ENCODE measurements at regions not wholly inside any gene's neighbourhood (a gene's known extent, or its start where the extent isn't known, plus 50 kb on each side); places are given as distances from the start of the nearest gene placed in this dataset.

GRCh38 chrX:69243276-69243675, 78.0 kb upstream of the PJA1 start:
- no peak for TF ChIP-seq REST (IDR thresholded peaks at IDR 0.05; ENCODE audit: low read depth)
- TF ChIP-seq FOXM1 (IDR thresholded peaks at IDR 0.05; ENCODE audit: borderline replicate concordance, low read depth): no peak
- no peak for TF ChIP-seq MAX (IDR thresholded peaks at IDR 0.05)
- TF ChIP-seq EGR1 (IDR thresholded peaks at IDR 0.05): no peak
- TF ChIP-seq TAF1 (IDR thresholded peaks at IDR 0.05; ENCODE audit: low read depth): no peak
- no peak for TF ChIP-seq YY1 (IDR thresholded peaks at IDR 0.05; ENCODE audit: low read depth)
- no peak for TF ChIP-seq TCF12 (IDR thresholded peaks at IDR 0.05; ENCODE audit: low read depth)
- no peak for TF ChIP-seq CEBPB (IDR thresholded peaks at IDR 0.05)
- no peak for TF ChIP-seq CREB1 (IDR thresholded peaks at IDR 0.05; ENCODE audit: low read depth)
- TF ChIP-seq USF1 (IDR thresholded peaks at IDR 0.05): no peak
- no peak for TF ChIP-seq ZBTB7A (IDR thresholded peaks at IDR 0.05; ENCODE audit: low read depth)
- TF ChIP-seq TEAD4 (IDR thresholded peaks at IDR 0.05): no peak
- no peak for TF ChIP-seq NFIC (IDR thresholded peaks at IDR 0.05)
- TF ChIP-seq RAD21 (IDR thresholded peaks at IDR 0.05; ENCODE audit: low read depth): no peak
- no peak for TF ChIP-seq EP300 (IDR thresholded peaks at IDR 0.05; ENCODE audit: borderline replicate concordance)

GRCh38 chrX:69238887-69239231, 73.6 kb upstream of the PJA1 start:
- no peak for TF ChIP-seq ZBTB7A (IDR thresholded peaks at IDR 0.05; ENCODE audit: low read depth)

- TF ChIP-seq EP300 (IDR thresholded peaks at IDR 0.05; ENCODE audit: borderline replicate concordance) (no peak), MAX (IDR thresholded peaks at IDR 0.05) (no peak), CREB1 (IDR thresholded peaks at IDR 0.05; ENCODE audit: low read depth) (no peak), TEAD4 (IDR thresholded peaks at IDR 0.05) (no peak), REST (IDR thresholded peaks at IDR 0.05; ENCODE audit: low read depth) (no peak), FOXM1 (IDR thresholded peaks at IDR 0.05; ENCODE audit: borderline replicate concordance, low read depth) (no peak), ZBTB7A (IDR thresholded peaks at IDR 0.05; ENCODE audit: low read depth) (no peak)
Measured at GRCh38 chrX:69238114-69238886, 73.0 kb upstream of the PJA1 start.

GRCh38 chrX:69237236-69237635, 72.0 kb upstream of the PJA1 start:
- TF ChIP-seq ZBTB7A (IDR thresholded peaks at IDR 0.05; ENCODE audit: low read depth): no peak
- TF ChIP-seq MAX (IDR thresholded peaks at IDR 0.05): no peak
- TF ChIP-seq CREB1 (IDR thresholded peaks at IDR 0.05; ENCODE audit: low read depth): no peak
- TF ChIP-seq TEAD4 (IDR thresholded peaks at IDR 0.05): no peak
- TF ChIP-seq NFIC (IDR thresholded peaks at IDR 0.05): no peak
- TF ChIP-seq YY1 (IDR thresholded peaks at IDR 0.05; ENCODE audit: low read depth): no peak
- no peak for TF ChIP-seq RAD21 (IDR thresholded peaks at IDR 0.05; ENCODE audit: low read depth)
- no peak for TF ChIP-seq USF1 (IDR thresholded peaks at IDR 0.05)

GRCh38 chrX:69236641-69237040, 71.4 kb upstream of the PJA1 start:
- no peak for TF ChIP-seq USF1 (IDR thresholded peaks at IDR 0.05)
- no peak for TF ChIP-seq EGR1 (IDR thresholded peaks at IDR 0.05)
- TF ChIP-seq EP300 (IDR thresholded peaks at IDR 0.05; ENCODE audit: borderline replicate concordance): no peak
- no peak for TF ChIP-seq TAF1 (IDR thresholded peaks at IDR 0.05; ENCODE audit: low read depth)
- no peak for TF ChIP-seq CREB1 (IDR thresholded peaks at IDR 0.05; ENCODE audit: low read depth)
- TF ChIP-seq TEAD4 (IDR thresholded peaks at IDR 0.05): no peak
- TF ChIP-seq NFIC (IDR thresholded peaks at IDR 0.05): no peak
- TF ChIP-seq FOXM1 (IDR thresholded peaks at IDR 0.05; ENCODE audit: borderline replicate concordance, low read depth): no peak
- TF ChIP-seq TCF12 (IDR thresholded peaks at IDR 0.05; ENCODE audit: low read depth): no peak
- no peak for TF ChIP-seq MAX (IDR thresholded peaks at IDR 0.05)
- no peak for TF ChIP-seq REST (IDR thresholded peaks at IDR 0.05; ENCODE audit: low read depth)
- no peak for TF ChIP-seq YY1 (IDR thresholded peaks at IDR 0.05; ENCODE audit: low read depth)
- no peak for TF ChIP-seq CEBPB (IDR thresholded peaks at IDR 0.05)
- no peak for TF ChIP-seq ZBTB7A (IDR thresholded peaks at IDR 0.05; ENCODE audit: low read depth)

Measured in Ishikawa (cell line).